Liver (tissue), 8 donors: ENCODE measurements at regions not wholly inside any gene's neighbourhood (a gene's known extent, or its start where the extent isn't known, plus 50 kb on each side); places are given as distances from the start of the nearest gene placed in this dataset.

Experiments
- DNase-seq: peaks from one replicate; pipeline ENCODE4 v3.0.0-alpha.2; 2017; ENCODE audit warnings: low spot score
- H3K27ac ChIP-seq, 2 donors: one replicate each; pipeline ENCODE4 v1.7.0; 2013; ENCODE audit warnings: inconsistent platforms in 2 of 2, low read length in 2 of 2, control low read depth in 1 of 2, low read depth in 1 of 2, mild to moderate bottlenecking in 1 of 2
- H3K27me3 ChIP-seq, 4 donors: one replicate each; pipeline versions ENCODE4 v1.6.1 to v1.7.0; 2013; ENCODE audit warnings: low read length in 3 of 4, inconsistent platforms in 1 of 4, mild to moderate bottlenecking in 1 of 4, moderate library complexity in 1 of 4; ENCODE audit not compliant: control insufficient read depth in 4 of 4, insufficient read depth in 4 of 4
- H3K36me3 ChIP-seq, 4 donors: one replicate each; pipeline versions ENCODE4 v1.6.1 to v1.7.0; 2013; ENCODE audit warnings: low read length in 3 of 4, mild to moderate bottlenecking in 3 of 4, low read depth in 1 of 4, moderate library complexity in 1 of 4; ENCODE audit not compliant: control insufficient read depth in 4 of 4, insufficient read depth in 3 of 4
- H3K4me1 ChIP-seq, 4 donors: one replicate each; pipeline versions ENCODE4 v1.6.1 to v1.7.0; 2013; ENCODE audit warnings: low read length in 3 of 4, mild to moderate bottlenecking in 3 of 4, moderate library complexity in 1 of 4; ENCODE audit not compliant: control insufficient read depth in 4 of 4, insufficient read depth in 4 of 4
- H3K4me3 ChIP-seq, 3 donors: one replicate each; pipeline versions ENCODE4 v1.6.1 to v1.7.0; 2013; ENCODE audit warnings: low read length in 3 of 3, control low read depth in 1 of 3, low read depth in 1 of 3, mild to moderate bottlenecking in 1 of 3
- H3K9ac ChIP-seq, 2 donors: one replicate each; pipeline ENCODE4 v1.7.0; 2013; ENCODE audit warnings: low read length in 2 of 2, mild to moderate bottlenecking in 2 of 2, moderate library complexity in 2 of 2, control low read depth in 1 of 2, low read depth in 1 of 2
- H3K9me3 ChIP-seq, 4 donors: one replicate each; pipeline versions ENCODE4 v1.6.1 to v1.7.0; 2013; ENCODE audit warnings: low read length in 3 of 4; ENCODE audit not compliant: control insufficient read depth in 4 of 4
- CTCF ChIP-seq: fragments of 150-350 bp; IDR thresholded peaks from 2 replicates; pipeline ENCODE4 v1.5.1; 2017; ENCODE audit warnings: improper control_type of control experiment, low read depth, low read length; ENCODE audit not compliant: missing input control
- EGR1 ChIP-seq, 2 donors: IDR thresholded peaks; 2 replicates each; pipeline ENCODE4 v1.6.1; 2016 to 2018; ENCODE audit warnings: antibody characterized with exemption in 2 of 2, low read depth in 2 of 2
- FOXA1 ChIP-seq: IDR thresholded peaks from 2 replicates; pipeline ENCODE4 v1.6.1; 2016; ENCODE audit warnings: antibody characterized with exemption
- FOXA2 ChIP-seq: IDR thresholded peaks from 2 replicates; pipeline ENCODE4 v1.6.1; 2016; ENCODE audit warnings: antibody characterized with exemption
- GABPA ChIP-seq, 2 donors: IDR thresholded peaks in 1 of 2; conservative IDR thresholded peaks in 1 of 2; 2 replicates each; pipeline ENCODE4 v1.6.1; 2016; ENCODE audit warnings: antibody characterized with exemption in 2 of 2, mild to moderate bottlenecking in 1 of 2, moderate library complexity in 1 of 2
- HNF4A ChIP-seq, 2 donors: conservative IDR thresholded peaks; 2 replicates each; pipeline ENCODE4 v1.6.1; 2016; ENCODE audit warnings: antibody characterized with exemption in 2 of 2, mild to moderate bottlenecking in 2 of 2
- HNF4G ChIP-seq: IDR thresholded peaks from 2 replicates; pipeline ENCODE4 v1.6.1; 2016; ENCODE audit warnings: antibody characterized with exemption
- JUND ChIP-seq, 2 donors: IDR thresholded peaks; 2 replicates each; pipeline ENCODE4 v1.6.1; 2016; ENCODE audit warnings: antibody characterized with exemption in 2 of 2
- MAX ChIP-seq: IDR thresholded peaks from 2 replicates; pipeline ENCODE4 v1.6.1; 2016; ENCODE audit warnings: antibody characterized with exemption
- NR2F2 ChIP-seq: IDR thresholded peaks from 2 replicates; pipeline ENCODE4 v1.6.1; 2016; ENCODE audit warnings: antibody characterized with exemption
- RAD21 ChIP-seq, 2 donors: IDR thresholded peaks; 2 replicates each; pipeline ENCODE4 v1.6.1; 2016; ENCODE audit warnings: antibody characterized with exemption in 2 of 2, mild to moderate bottlenecking in 2 of 2
- RXRA ChIP-seq, 2 donors: IDR thresholded peaks; 2 replicates each; pipeline ENCODE4 v1.6.1; 2017 to 2018; ENCODE audit warnings: antibody characterized with exemption in 2 of 2, mild to moderate bottlenecking in 1 of 2
- SP1 ChIP-seq: IDR thresholded peaks from 2 replicates; pipeline ENCODE4 v1.6.1; 2018; ENCODE audit warnings: antibody characterized with exemption, mild to moderate bottlenecking
- TAF1 ChIP-seq: conservative IDR thresholded peaks from 2 replicates; pipeline ENCODE4 v1.6.1; 2016; ENCODE audit warnings: antibody characterized with exemption, mild to moderate bottlenecking
- YY1 ChIP-seq: IDR thresholded peaks from 2 replicates; pipeline ENCODE4 v1.6.1; 2016; ENCODE audit warnings: antibody characterized with exemption, mild to moderate bottlenecking
- ZBTB33 ChIP-seq: IDR thresholded peaks from 2 replicates; pipeline ENCODE4 v1.6.1; 2016; ENCODE audit warnings: antibody characterized with exemption
- WGBS: extraction: QIAGEN DNeasy Blood & Tissue Kit; methylation state at CpG from one replicate; pipeline ENCODE4 v1.1.7; 2013; 5-methylcytosine and 5-hydroxymethylcytosine counted together
- TF ChIP-seq, protein P1 (sequence below): IDR thresholded peaks from 2 replicates; pipeline ENCODE4 v1.6.1; 2016; ENCODE audit warnings: antibody characterized with exemption
- TF ChIP-seq, protein P2 (sequence below): IDR thresholded peaks from 2 replicates; pipeline ENCODE4 v1.6.1; 2016; ENCODE audit warnings: antibody characterized with exemption, mild to moderate bottlenecking
- donor health status: healthy.
- donor health status: healthy.
- donor health status: healthy.
- donor health status: healthy.
- donor health status: healthy.

- TF ChIP-seq MAX, result no peak
These were observed 447.5 kb upstream of the RASGEF1B start (continued) for GRCh38 chr4:81919223-81919622.

GRCh38 chr4:81915430-81915829, 443.7 kb upstream of the RASGEF1B start:
- TF ChIP-seq HNF4G, result no peak
- TF ChIP-seq, protein P1, sequence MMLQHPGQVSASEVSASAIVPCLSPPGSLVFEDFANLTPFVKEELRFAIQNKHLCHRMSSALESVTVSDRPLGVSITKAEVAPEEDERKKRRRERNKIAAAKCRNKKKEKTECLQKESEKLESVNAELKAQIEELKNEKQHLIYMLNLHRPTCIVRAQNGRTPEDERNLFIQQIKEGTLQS, result no peak
- Histone ChIP-seq H3K4me1 (no peaks in the 10 kb centered on the region), H3K4me3 (no peak overlapping the region), H3K36me3 (no peaks in the 10 kb centered on the region), H3K9ac (no peak overlapping the region), H3K27me3 (no peaks in the 10 kb centered on the region), H3K9me3 (no peaks in the 10 kb centered on the region), H3K27ac (no peak overlapping the region)
- WGBS, result 70% methylated on average over 2 of the region's 2 CpGs
- DNase-seq, result no peak

DNA sequence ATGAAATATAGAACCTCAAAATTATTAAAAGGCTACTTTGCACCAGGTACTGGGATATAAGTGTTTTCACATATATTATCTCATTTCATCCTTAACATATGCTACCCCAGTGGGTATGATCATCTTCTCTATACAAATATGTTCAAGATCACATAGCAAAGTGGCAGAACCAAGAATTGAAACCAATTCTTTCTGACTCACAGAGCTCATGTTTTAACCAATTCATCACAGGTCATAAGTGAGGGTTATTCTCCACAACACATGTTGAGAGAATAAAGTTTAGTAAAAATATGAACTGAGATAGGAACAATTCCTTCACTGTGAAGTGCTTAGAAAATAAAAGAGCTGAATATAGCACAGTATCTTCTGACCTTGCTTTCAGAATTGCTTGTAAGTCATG, 442.9 kb upstream of the RASGEF1B start:
- no peak for TF ChIP-seq YY1
- no peak for TF ChIP-seq RXRA (IDR thresholded peaks at IDR 0.05)
- no peak for TF ChIP-seq FOXA2
- no peak for TF ChIP-seq CTCF
- no peak for TF ChIP-seq EGR1 (IDR thresholded peaks at IDR 0.05; ENCODE audit: low read depth in 2 of 2)
- no peak for TF ChIP-seq HNF4G
- no peak for TF ChIP-seq HNF4A (conservative IDR thresholded peaks at IDR 0.05)
- TF ChIP-seq, protein P2, sequence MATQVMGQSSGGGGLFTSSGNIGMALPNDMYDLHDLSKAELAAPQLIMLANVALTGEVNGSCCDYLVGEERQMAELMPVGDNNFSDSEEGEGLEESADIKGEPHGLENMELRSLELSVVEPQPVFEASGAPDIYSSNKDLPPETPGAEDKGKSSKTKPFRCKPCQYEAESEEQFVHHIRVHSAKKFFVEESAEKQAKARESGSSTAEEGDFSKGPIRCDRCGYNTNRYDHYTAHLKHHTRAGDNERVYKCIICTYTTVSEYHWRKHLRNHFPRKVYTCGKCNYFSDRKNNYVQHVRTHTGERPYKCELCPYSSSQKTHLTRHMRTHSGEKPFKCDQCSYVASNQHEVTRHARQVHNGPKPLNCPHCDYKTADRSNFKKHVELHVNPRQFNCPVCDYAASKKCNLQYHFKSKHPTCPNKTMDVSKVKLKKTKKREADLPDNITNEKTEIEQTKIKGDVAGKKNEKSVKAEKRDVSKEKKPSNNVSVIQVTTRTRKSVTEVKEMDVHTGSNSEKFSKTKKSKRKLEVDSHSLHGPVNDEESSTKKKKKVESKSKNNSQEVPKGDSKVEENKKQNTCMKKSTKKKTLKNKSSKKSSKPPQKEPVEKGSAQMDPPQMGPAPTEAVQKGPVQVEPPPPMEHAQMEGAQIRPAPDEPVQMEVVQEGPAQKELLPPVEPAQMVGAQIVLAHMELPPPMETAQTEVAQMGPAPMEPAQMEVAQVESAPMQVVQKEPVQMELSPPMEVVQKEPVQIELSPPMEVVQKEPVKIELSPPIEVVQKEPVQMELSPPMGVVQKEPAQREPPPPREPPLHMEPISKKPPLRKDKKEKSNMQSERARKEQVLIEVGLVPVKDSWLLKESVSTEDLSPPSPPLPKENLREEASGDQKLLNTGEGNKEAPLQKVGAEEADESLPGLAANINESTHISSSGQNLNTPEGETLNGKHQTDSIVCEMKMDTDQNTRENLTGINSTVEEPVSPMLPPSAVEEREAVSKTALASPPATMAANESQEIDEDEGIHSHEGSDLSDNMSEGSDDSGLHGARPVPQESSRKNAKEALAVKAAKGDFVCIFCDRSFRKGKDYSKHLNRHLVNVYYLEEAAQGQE, result no peak
- TF ChIP-seq MAX, result no peak
- no peak for TF ChIP-seq RAD21 (IDR thresholded peaks at IDR 0.05)
- no peak for TF ChIP-seq TAF1
- no peak for TF ChIP-seq JUND (IDR thresholded peaks at IDR 0.05)
- TF ChIP-seq NR2F2, result no peak
- no peak for TF ChIP-seq GABPA (IDR thresholded peaks at IDR 0.05 in 1 of 2, conservative IDR thresholded peaks at IDR 0.05 in 1 of 2)
- no peak for TF ChIP-seq ZBTB33
- no peak for TF ChIP-seq FOXA1
- TF ChIP-seq, protein P1, result no peak
- no peak for TF ChIP-seq SP1
- H3K36me3 ChIP-seq, result no peaks in the 10 kb centered on the region
- DNase-seq, result no peak

More for the DNA sequence above, 442.9 kb upstream of the RASGEF1B start:
- no peaks in the 10 kb centered on the region for H3K4me1 ChIP-seq
- no peak overlapping the region for H3K4me3 ChIP-seq
- no peaks in the 10 kb centered on the region for H3K9me3 ChIP-seq
- H3K27ac ChIP-seq, result no peak overlapping the region
- H3K9ac ChIP-seq, result no peak overlapping the region
- no peaks in the 10 kb centered on the region for H3K27me3 ChIP-seq
